NCI-H2029 (cell line): ENCODE measurements at regions not wholly inside any gene's neighbourhood (a gene's known extent, or its start where the extent isn't known, plus 50 kb on each side); places are given as distances from the start of the nearest gene placed in this dataset.

Source experiments
- DNase-seq: peaks from one replicate; lab custom pipeline; 2025; lab: John Stamatoyannopoulos, UW

GRCh38 chr3:25099666-25100065 lies 328.4 kb upstream of the RARB start:
- no peak for DNase-seq

GRCh38 chr3:25103391-25103790 lies 324.7 kb upstream of the RARB start:
- DNase-seq = no peak

GRCh38 chr3:25107918-25108617 lies 320.0 kb upstream of the RARB start:
- DNase-seq = no peak

- no peak for DNase-seq
These were observed 317.4 kb upstream of the RARB start for GRCh38 chr3:25110642-25111041.

GRCh38 chr3:25113891-25114290 lies 314.2 kb upstream of the RARB start:
- DNase-seq = no peak

GRCh38 chr3:25114532-25114931 lies 313.5 kb upstream of the RARB start:
- DNase-seq = no peak

GRCh38 chr3:25117005-25117593 lies 311.0 kb upstream of the RARB start:
- no peak for DNase-seq

- DNase-seq = no peak
These were observed 308.4 kb upstream of the RARB start for GRCh38 chr3:25119682-25120081.

- no peak for DNase-seq
These were observed 307.4 kb upstream of the RARB start for GRCh38 chr3:25120665-25121064.

GRCh38 chr3:25125201-25125600 lies 302.9 kb upstream of the RARB start:
- DNase-seq = no peak

- no peak for DNase-seq
These were observed 299.3 kb upstream of the RARB start for GRCh38 chr3:25128735-25129134.

GRCh38 chr3:25130724-25131520 lies 297.1 kb upstream of the RARB start:
- no peak for DNase-seq

GRCh38 chr3:25133588-25133987 lies 294.5 kb upstream of the RARB start:
- no peak for DNase-seq

- no peak for DNase-seq
These were observed 290.5 kb upstream of the RARB start for GRCh38 chr3:25137606-25138005.

- no peak for DNase-seq
These were observed 288.8 kb upstream of the RARB start for GRCh38 chr3:25139267-25139666.

- DNase-seq = no peak
These were observed 285.3 kb upstream of the RARB start for GRCh38 chr3:25142609-25143355.

- DNase-seq = no peak
These were observed 284.6 kb upstream of the RARB start for GRCh38 chr3:25143356-25144025.

GRCh38 chr3:25144430-25144829 lies 283.6 kb upstream of the RARB start:
- no peak for DNase-seq

- DNase-seq = no peak
These were observed 282.9 kb upstream of the RARB start for GRCh38 chr3:25145176-25145575.

- DNase-seq = no peak
These were observed 277.9 kb upstream of the RARB start for GRCh38 chr3:25150199-25150598.

GRCh38 chr3:25151281-25151902 lies 276.7 kb upstream of the RARB start:
- no peak for DNase-seq
